GM10248 (cell line): ENCODE measurements at regions not wholly inside any gene's neighbourhood (a gene's known extent, or its start where the extent isn't known, plus 50 kb on each side); places are given as distances from the start of the nearest gene placed in this dataset.

ENCODE experiments used
- CTCF ChIA-PET: fragments of 300-600 bp; sonication (Branson Sonifier 250); formaldehyde crosslinking; extraction: SDS; loops from one replicate; lab custom pipeline; 2021; ENCODE audit warnings: antibody characterized with exemption; lab: Yijun Ruan, JAX
- POLR2A ChIA-PET: fragments of 350-650 bp; sonication (Branson Sonifier 250); formaldehyde crosslinking; extraction: SDS; loops from one replicate; lab custom pipeline; 2020; ENCODE audit warnings: antibody characterized with exemption; lab: Yijun Ruan, JAX
- DNase-seq: peaks from one replicate; pipeline ENCODE4 v3.0.0; 2012; ENCODE audit errors: extremely low spot score
- CTCF ChIP-seq: IDR thresholded peaks from 2 replicates; pipeline ENCODE4 v1.5.1; 2012; ENCODE audit warnings: mild to moderate bottlenecking, low read depth; ENCODE audit errors: extremely low read depth, missing control alignments, control extremely low read depth

GRCh38 chr2:129730979-129731378 lies 248.5 kb upstream of the RAB6C start:
- ChIA-PET CTCF (interaction anchor here (0.8 to 1.0 kb wide), 2 partner anchors 9 to 18 kb away, joined by 3 to 4 read pairs; no protein-coding TSS in a partner anchor), POLR2A (no interaction called here)
- TF ChIP-seq CTCF: no peak
- DNase-seq: no peak

- ChIA-PET POLR2A (no interaction called here), CTCF (interaction anchor here (1.7 kb wide), 1 partner anchor 21 kb away, joined by 3 read pairs; no protein-coding TSS in a partner anchor)
- DNase-seq: no peak
- TF ChIP-seq CTCF: no peak
Measured at GRCh38 chr2:129731907-129732629, 247.4 kb upstream of the RAB6C start.

- no peak for DNase-seq
- no peak for TF ChIP-seq CTCF
- ChIA-PET CTCF (interaction anchor here (1.7 kb wide), 1 partner anchor 21 kb away, joined by 3 read pairs; no protein-coding TSS in a partner anchor), POLR2A (no interaction called here)
Measured at GRCh38 chr2:129732630-129733026, 246.8 kb upstream of the RAB6C start.

- CTCF ChIA-PET: interaction anchor here (1.7 kb wide), 1 partner anchor 21 kb away, joined by 3 read pairs; no protein-coding TSS in a partner anchor
Measured at GRCh38 chr2:129733041-129733440, 246.4 kb upstream of the RAB6C start.

GRCh38 chr2:129733579-129733978 lies 245.9 kb upstream of the RAB6C start:
- ChIA-PET POLR2A (no interaction called here), CTCF (interaction anchor here (1.7 kb wide), 1 partner anchor 20 kb away, joined by 3 read pairs; no protein-coding TSS in a partner anchor)
- DNase-seq: no peak
- TF ChIP-seq CTCF: no peak

More at GRCh38 chr2:129733041-129733440, 246.4 kb upstream of the RAB6C start:
- POLR2A ChIA-PET: no interaction called here
- DNase-seq: no peak
- TF ChIP-seq CTCF: no peak

GRCh38 chr2:129734343-129735034 lies 245.0 kb upstream of the RAB6C start:
- no peak for TF ChIP-seq CTCF
- ChIA-PET CTCF (no interaction called here), POLR2A (no interaction called here)
- no peak for DNase-seq
